ENCODE measurements at regions not wholly inside any gene's neighbourhood (a gene's known extent, or its start where the extent isn't known, plus 50 kb on each side); places are given as distances from the start of the nearest gene placed in this dataset.

- Mint-ChIP-seq H3K36me3 (ENCODE audit: low read depth) (no peaks in the 10 kb centered on the region), H3K27ac (no peak overlapping the region), H3K27me3 (ENCODE audit: insufficient read depth) (no peaks in the 10 kb centered on the region), H3K4me1 (peaks cover 37% of the 10 kb centered on the region), H3K4me3 (no peak overlapping the region), H3K9me3 (no peaks in the 10 kb centered on the region)
- no peak for TF ChIP-seq CTCF (conservative IDR thresholded peaks at IDR 0.05)
- H3K36me3 ChIP-seq (ENCODE audit: control insufficient read depth, insufficient read depth, low read length) = no peaks in the 10 kb centered on the region
- no peaks in the 10 kb centered on the region for H3K27me3 ChIP-seq (ENCODE audit: control insufficient read depth, insufficient read depth, low read length, poor library complexity, severe bottlenecking)
- H3K27ac ChIP-seq (ENCODE audit: low read depth, low read length) = no peak overlapping the region
- WGBS, 2 experiments (ENCODE audit: insufficient coverage in 1 of 2, insufficient read length in 1 of 2) = 83 to 92% methylated on average over 2 to 3 of the region's 3 CpGs
- no peak overlapping the region for H3K4me3 ChIP-seq (ENCODE audit: low read length)
- no peak overlapping the region for H3K9ac ChIP-seq (ENCODE audit: extremely low read depth, low read length, poor library complexity, severe bottlenecking)
- DNase-seq = no peak
- H3K9me3 ChIP-seq (ENCODE audit: control insufficient read depth, low read length) = no peaks in the 10 kb centered on the region
- H3K4me1 ChIP-seq (ENCODE audit: control insufficient read depth, insufficient read depth, low read length) = peaks cover 10% of the 10 kb centered on the region
These were observed 176.7 kb downstream of the KLHL28 start for GRCh38 chr14:44785096-44785495.

- H3K36me3 Mint-ChIP-seq (ENCODE audit: low read depth) = no peaks in the 10 kb centered on the region
- peaks cover 10% of the 10 kb centered on the region for H3K4me1 ChIP-seq (ENCODE audit: control insufficient read depth, insufficient read depth, low read length)
- no peak for TF ChIP-seq CTCF (conservative IDR thresholded peaks at IDR 0.05)
- H3K27me3 Mint-ChIP-seq (ENCODE audit: insufficient read depth) = no peaks in the 10 kb centered on the region
- no peak overlapping the region for H3K27ac Mint-ChIP-seq
- no peaks in the 10 kb centered on the region for H3K9me3 ChIP-seq (ENCODE audit: control insufficient read depth, low read length)
- no peaks in the 10 kb centered on the region for H3K36me3 ChIP-seq (ENCODE audit: control insufficient read depth, insufficient read depth, low read length)
- H3K27ac ChIP-seq (ENCODE audit: low read depth, low read length) = no peak overlapping the region
- no peaks in the 10 kb centered on the region for H3K27me3 ChIP-seq (ENCODE audit: control insufficient read depth, insufficient read depth, low read length, poor library complexity, severe bottlenecking)
- no peak overlapping the region for H3K9ac ChIP-seq (ENCODE audit: extremely low read depth, low read length, poor library complexity, severe bottlenecking)
- H3K4me3 Mint-ChIP-seq = no peak overlapping the region
- no peak for DNase-seq
- no peaks in the 10 kb centered on the region for H3K9me3 Mint-ChIP-seq
- H3K4me1 Mint-ChIP-seq = peaks cover 32% of the 10 kb centered on the region
- H3K4me3 ChIP-seq (ENCODE audit: low read length) = no peak overlapping the region
These were observed 177.8 kb downstream of the KLHL28 start for GRCh38 chr14:44783901-44784300.

GRCh38 chr14:44782775-44783238 is 178.9 kb downstream of the KLHL28 start:
- Histone ChIP-seq H3K27ac (ENCODE audit: low read depth, low read length) (no peak overlapping the region), H3K4me1 (ENCODE audit: control insufficient read depth, insufficient read depth, low read length) (peaks cover 10% of the 10 kb centered on the region), H3K9ac (ENCODE audit: extremely low read depth, low read length, poor library complexity, severe bottlenecking) (no peak overlapping the region), H3K9me3 (ENCODE audit: control insufficient read depth, low read length) (no peaks in the 10 kb centered on the region), H3K27me3 (ENCODE audit: control insufficient read depth, insufficient read depth, low read length, poor library complexity, severe bottlenecking) (no peaks in the 10 kb centered on the region), H3K36me3 (ENCODE audit: control insufficient read depth, insufficient read depth, low read length) (no peaks in the 10 kb centered on the region), H3K4me3 (ENCODE audit: low read length) (no peak overlapping the region)
- Mint-ChIP-seq H3K4me3 (no peak overlapping the region), H3K27ac (no peak overlapping the region), H3K27me3 (ENCODE audit: insufficient read depth) (no peaks in the 10 kb centered on the region), H3K9me3 (no peaks in the 10 kb centered on the region), H3K36me3 (ENCODE audit: low read depth) (no peaks in the 10 kb centered on the region), H3K4me1 (peaks cover 28% of the 10 kb centered on the region)
- DNase-seq = no peak
- WGBS, 2 experiments (ENCODE audit: insufficient coverage in 1 of 2, insufficient read length in 1 of 2) = 60 to 91% methylated on average over 1 of the region's 1 CpG
- TF ChIP-seq CTCF (conservative IDR thresholded peaks at IDR 0.05) = no peak
